SK-MEL-5 (cell line): ENCODE measurements at regions not wholly inside any gene's neighbourhood (a gene's known extent, or its start where the extent isn't known, plus 50 kb on each side); places are given as distances from the start of the nearest gene placed in this dataset.

ENCODE experiments used
- DNase-seq: peaks from one replicate; pipeline ENCODE4 v3.0.0-alpha.2; 2016; ENCODE audit warnings: low read depth, low spot score
- in situ Hi-C: cut with HindIII; loops from 2 replicates; pipeline ENCODE4 v1.10.0; 2016; ENCODE audit warnings: low sequenced_read_pairs, high pct_unique_total_duplicates, low pct_unique_long_range_greater_than_20kb

DNA sequence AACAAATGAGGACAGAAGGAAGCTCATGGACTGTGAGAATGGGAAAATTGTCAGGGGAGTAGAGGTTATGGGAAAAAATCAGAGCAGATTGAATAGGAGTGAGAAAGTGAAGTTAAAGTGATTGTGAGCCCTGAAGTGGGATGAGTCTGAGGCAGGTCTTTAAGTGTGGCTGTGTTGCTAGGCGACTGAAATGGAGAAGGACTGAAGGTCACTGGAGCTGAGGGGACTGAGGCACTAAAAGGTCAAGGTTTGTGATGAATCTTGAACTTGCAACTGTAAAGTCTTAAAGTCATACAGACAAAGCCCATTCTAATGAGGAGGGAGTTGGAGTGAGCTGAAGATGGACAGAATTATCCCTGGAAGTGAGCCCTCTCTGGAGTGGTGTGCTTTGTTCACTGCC is 518.9 kb downstream of the TUSC7 start:
- in situ Hi-C loops, result no loop called here
- DNase-seq, result no peak

DNA sequence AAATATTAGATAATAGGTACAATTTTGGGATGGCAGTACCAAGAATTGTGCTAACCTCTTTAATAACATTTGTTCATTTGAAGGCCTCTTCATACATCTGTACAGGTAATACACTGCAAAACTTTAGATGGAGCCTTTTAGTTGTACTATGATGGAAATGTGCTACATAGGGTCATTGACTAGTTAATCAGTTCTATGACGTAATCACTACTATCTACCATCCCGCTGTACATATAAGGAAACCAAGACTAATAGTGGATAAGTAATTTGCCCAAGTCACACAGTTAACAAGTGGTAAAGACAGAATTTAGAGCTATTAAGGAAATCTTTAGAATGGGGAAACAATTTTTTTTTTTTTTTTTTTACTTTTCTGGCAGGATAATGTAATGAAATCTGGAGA is 521.3 kb downstream of the TUSC7 start:
- in situ Hi-C loops, result no loop called here

DNA sequence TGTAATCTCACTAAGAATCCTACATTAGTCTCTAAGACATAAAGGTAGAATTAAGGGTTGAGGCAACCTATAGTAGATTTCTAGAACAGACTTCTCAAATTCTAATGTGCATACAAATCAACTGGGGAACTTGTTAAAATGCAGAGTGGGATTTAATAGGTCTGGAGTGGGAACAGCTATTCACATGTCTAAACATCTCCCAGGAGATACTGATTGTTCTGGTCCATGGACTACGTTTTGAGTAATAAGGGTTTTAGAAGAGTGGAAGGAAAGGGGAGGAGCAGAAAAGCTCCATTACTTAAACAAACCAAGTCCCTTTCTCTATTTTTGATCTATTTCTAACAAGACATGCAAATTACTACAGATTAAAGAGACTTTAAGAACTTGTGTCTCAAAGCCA is 524.8 kb downstream of the TUSC7 start:
- in situ Hi-C loops, result no loop called here

More for the DNA sequence above, 521.3 kb downstream of the TUSC7 start:
- DNase-seq, result no peak

DNA sequence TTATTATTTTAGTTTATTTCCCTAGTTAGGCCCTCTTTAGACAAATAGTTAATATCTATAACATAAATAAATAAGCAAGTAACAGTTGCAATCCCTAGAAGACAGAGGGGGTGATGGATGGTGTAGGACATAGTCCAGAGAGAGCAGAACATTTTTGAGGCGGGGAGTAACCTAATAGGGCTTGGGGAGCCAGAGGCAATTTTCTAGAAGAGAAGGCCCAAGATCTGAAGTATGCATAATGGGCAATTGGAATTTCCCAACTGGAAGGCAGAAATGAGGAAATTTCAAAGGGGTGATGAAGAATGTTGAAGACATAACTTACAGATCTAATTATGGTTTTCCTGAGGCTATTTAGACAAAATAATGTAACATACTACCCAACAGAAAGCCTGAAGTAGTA is 525.7 kb downstream of the TUSC7 start:
- in situ Hi-C loops, result no loop called here

More for the DNA sequence above, 524.8 kb downstream of the TUSC7 start:
- no peak for DNase-seq

DNA sequence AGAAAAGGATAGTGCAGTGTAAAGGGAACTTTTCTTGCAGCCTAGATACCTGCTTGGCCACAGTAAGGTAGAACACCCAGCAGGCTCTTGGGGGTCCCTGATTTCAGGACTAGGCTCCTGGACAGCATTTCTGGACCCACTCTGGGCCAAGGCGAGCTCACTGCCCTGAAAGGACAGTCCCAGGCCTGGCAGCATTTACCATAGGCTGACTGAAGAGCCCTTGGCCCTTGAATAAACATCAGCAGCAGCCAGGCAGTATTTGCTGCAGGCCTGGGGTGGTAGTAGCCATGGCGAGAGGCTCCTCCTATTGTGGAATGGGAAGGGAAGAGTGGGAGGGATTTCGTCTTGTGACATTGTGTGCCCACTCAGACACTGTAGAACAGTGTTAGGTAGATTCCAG is 529.2 kb downstream of the TUSC7 start:
- in situ Hi-C loops, result no loop called here
- no peak for DNase-seq

More for the DNA sequence above, 525.7 kb downstream of the TUSC7 start:
- DNase-seq, result no peak

DNA sequence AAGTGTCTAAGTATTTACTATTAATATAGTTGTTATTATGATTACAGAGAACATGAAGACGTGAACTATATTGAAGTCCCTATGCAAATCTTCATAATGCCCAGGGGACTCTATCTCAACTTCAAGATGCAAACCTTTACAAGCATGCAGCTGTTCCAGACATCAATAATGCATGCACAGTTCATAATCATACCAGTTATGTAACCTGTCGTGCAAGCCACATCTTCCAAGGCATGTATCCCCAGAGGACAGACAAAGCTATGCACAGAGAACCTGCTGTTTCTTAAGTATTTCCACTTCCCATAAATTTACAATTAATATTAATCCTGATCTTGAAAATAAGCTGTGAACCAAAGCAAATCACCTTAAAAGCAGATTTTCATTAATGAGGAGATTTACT is 534.1 kb downstream of the TUSC7 start:
- no peak for DNase-seq
- in situ Hi-C loops, result no loop called here

DNA sequence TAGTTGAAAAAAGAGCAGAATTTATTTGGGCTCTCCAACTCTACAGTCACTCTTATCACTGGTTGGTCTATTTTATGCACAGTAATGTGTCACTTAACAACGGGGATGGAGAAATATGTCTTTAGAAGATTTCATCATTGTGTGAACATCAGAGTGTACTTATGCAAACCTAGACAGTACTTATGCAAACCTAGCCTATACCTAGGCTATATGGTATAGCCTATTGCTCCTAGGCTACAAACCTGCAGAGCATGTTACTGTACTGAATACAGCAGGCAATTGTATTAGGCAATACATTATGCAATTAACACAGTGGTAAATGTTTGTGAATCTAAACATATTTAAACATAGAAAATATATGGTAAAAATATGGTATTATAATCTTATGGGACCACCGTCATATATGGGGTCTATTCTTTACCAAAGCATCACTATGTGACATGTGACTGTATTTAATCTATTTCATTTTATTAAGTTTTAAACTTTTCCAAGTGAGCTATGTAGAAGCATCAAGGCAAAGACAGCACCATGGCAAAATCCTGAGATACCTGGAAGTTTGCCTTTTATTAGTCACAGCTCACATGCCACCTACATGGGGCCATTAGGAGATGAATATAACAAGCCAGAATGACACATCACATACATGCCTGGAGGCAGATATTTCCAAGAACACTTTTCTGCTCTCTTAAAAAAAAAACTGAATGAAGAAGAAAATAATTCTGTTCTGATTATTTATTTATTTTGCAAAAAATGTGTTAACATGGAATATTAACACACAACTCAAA is 537.4 kb downstream of the TUSC7 start:
- no peak for DNase-seq
- in situ Hi-C loops, result no loop called here

DNA sequence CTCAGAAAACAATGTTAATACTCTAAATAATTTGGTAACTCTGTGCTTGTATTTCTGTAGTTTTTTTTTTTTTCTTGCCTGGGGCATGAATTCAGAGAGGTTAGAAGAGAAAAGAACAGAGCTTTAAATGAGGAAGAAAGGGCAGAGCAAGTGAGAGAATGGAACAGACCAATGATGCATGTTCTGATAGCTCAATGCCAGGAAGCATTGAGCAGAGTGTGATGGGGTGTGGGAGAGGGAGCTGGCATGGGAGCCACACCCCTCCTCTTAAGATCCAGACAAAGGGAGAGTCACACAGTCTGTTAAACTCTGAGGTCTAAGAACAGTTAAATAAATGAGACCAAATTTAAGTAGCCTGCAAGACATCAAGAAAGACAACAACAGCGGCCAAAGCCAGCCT is 538.6 kb downstream of the TUSC7 start:
- in situ Hi-C loops, result no loop called here
- DNase-seq, result no peak

DNA sequence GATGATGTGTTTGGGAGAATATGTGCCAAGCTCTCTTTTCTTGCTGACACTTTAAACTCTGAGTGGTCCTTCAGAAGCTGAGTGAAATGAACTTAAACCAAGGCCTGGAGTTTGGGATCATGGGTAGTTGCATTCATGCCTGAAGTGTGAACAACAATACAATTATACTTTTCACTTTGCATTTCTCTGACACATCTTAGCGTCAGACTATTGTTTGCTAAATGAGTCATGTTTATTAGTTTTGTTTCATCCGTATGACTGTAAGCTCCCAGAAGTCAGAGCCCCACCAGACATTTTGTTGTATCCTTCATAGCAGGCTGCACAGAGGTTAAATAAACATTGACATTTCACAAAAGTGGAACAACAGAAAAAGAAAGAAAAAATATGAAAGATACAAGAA is 542.6 kb downstream of the TUSC7 start:
- in situ Hi-C loops, result no loop called here
- no peak for DNase-seq

DNA sequence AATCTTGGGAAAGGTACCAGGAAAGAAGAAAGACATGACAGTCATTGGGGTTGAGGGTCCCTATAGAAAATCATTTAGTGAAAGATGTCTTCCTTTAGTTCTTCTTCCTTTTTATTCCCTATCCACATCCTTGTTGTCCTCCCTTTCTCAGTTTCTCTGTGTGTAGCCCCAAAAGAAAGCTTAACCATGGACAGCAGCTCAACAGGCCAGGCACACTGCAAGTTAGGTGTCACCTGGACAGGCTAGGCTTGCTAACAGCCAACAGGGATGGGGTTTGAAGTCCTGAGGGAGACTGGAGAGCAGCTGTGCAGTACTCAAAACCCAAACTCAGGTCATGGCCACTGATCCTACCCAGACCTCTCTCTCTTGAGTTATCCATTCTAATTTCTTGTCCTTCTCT is 543.1 kb downstream of the TUSC7 start:
- DNase-seq, result no peak
- in situ Hi-C loops, result no loop called here

DNA sequence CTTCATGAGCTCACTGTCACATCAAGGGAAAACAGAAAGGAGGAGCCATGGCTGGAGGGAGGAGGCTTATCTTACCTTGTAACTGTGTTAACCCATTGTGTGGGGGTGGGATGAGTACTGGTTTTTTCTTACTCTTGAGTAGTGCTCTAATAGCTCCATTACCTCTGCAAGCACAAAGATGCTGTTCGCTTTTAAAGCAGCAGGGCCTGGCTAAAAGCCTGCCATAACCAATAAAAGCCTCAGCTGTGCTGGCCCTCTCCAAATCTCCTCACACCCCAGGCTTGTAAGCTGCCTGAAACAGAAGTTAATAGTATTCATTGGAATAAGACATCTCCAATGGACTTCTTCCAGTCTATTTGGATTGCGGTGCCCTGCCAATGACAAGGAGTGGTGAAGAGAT is 544.1 kb downstream of the TUSC7 start:
- no peak for DNase-seq
- in situ Hi-C loops, result no loop called here

DNA sequence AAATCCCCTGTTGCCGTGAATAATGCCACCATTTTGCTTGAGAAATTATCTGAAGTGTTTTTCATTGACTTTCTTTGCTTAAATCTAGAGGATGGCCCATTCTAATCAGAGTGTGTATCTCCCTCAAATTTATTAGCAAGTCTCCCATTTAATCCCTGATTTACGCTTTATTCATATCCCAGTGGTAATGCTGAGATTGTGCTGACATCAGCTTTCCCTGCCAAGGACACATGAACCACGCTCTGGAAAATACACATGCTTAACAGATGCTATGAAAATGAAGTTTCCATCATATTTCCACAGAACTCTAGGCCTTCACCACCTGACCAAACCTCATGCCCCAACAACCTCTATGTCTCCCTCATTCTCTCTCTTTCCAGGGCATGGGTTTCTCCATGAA is 545.4 kb downstream of the TUSC7 start:
- DNase-seq, result no peak
- in situ Hi-C loops, result no loop called here

DNA sequence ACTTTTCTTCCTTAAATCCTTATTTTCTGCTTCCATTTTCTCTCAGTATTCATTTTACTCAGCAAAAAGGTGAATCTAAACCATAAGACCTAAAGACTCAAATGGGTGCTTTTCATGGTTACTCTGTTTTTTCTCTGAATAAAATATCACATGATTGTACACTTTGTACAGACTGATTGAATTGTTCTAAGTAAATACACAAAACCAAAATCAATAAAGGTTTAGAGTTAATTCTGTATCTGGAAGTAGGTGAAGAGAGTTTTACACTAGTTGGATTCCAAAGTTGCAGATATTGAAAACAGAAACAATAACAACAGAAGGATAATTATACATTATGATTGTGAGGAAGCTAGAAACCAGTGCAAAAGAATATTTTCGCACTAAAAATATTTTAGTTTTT is 546.2 kb downstream of the TUSC7 start:
- DNase-seq, result no peak
- in situ Hi-C loops, result no loop called here

DNA sequence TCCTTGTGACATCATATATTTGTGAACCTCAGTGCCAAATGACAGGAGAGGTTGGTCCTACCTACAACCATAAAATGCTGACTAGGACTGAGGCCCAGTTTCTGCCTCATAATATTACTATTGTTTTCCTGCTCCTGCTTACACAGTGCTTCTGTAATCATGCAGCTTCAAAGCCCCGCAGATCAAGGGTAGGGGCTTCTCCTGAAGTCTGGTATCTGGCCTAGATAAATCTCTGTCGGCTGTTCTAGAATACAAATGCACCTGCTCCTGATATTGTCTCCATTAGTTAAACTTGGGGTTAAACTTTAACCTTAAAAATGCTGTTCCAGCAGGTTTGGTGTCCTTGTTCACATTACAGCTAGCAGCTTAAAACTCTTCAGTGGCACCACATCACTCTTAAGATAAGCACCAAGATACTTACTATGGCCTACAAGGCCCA is 552.4 kb downstream of the TUSC7 start:
- DNase-seq, result no peak
- in situ Hi-C loops, result no loop called here

DNA sequence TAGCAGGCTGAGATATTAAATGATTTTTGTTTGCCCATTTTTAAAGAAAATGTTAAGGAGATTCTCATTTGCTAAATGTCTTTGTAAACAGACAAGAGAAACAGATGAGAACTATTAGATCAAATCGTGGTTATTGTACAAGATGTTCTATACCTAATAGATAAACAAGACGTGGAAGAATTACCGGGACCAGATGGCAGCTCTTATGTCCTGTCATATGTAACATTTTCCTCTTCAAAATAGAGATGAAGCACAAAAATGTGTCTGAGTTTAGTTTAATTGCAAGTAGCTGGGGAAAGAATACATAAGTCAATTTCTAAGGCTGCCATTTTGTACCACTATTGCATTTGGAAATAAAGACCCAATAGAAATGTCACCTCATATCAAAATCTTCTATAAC is 553.7 kb downstream of the TUSC7 start:
- DNase-seq, result no peak
- in situ Hi-C loops, result no loop called here

DNA sequence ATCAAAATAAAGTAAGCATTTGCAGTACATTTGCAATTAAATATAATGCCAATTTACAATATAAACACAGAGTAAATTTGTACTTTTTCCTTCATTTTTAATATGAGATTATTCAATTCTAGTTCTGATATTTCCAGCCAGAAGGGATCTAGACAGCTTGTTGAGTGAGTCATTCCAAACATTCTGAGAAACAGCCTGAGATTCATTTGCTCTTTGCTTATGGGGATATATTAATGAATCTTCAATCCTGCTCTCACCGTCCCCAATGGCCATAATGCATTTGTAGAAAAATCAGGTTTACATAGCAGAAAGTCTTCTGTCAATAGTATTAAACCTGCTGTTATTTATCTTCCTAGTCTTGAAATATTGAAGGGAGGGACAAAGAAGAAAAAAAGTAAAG is 554.2 kb downstream of the TUSC7 start:
- in situ Hi-C loops, result no loop called here
- no peak for DNase-seq

DNA sequence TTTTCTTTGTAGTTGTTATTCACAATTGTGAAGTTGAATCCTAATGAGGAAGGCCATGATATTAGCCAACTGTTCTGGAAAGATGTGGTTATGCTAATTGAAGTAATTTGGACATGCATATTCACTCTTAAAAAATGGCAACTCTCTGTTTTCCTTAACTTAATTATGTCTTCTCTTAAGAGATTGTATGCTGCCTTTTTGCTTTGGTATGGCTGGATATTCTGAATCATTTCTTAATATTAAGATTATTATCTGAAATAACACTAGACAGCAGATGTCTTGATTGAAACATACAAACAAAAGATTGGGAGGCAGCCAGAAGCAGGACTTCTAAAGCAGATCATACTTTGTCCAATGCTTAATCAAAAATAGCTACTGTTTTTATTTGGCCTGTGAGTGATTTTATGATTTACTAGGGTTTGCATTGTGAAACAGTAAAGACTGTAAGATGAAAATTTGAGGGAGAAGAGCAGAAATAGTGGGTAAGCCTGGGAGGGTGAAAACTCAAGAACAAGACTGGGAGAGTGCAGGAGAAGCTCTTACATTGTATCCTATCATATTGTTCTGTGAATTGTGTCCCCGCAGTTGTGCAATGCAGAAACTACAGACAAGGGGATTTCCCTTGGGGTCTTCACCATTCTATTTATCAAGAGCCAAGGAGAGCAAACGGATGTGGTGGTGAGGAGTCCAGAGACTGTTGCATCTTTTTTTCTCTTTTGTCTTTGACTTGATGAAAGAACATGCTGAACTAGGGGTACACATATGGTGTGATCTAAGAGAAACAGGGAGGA is 554.8 kb downstream of the TUSC7 start:
- no peak for DNase-seq
- in situ Hi-C loops, result no loop called here

DNA sequence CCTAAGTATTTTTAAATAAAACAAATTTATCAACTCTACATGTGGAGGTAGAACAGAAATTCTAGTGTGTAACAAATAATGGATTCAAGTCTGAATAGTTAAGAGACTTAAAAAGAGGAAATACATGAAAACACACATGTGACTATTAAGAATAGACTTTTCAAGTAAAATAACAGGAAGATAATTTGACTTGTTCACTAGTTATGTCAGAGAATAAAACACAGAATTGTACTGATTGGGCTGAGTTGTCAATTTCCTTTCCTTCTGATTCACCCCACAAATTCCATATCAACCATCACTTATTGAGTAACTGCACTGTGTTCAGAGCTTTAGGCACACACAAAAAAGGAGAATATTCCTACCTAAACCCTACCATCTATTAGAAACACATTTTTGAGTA is 557.2 kb downstream of the TUSC7 start:
- DNase-seq, result no peak
- in situ Hi-C loops, result no loop called here

DNA sequence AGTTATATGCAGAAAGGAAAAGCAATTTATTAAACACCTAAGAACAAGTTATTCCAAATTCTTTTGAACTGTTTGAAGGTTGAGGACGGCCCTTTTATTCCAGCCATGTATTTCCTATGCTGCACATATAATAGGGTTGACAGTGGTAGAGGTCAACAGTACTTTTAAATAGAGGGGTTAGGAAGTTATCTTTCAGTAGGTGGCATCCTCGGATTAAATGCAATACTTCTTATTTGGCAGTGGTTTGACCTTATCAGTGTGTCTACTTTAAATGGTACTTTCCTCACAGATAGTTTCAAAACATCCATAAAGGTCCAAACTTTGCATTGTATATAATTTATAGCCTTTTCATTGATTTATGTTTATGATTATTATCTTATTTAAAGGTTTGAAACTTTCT is 558.7 kb downstream of the TUSC7 start:
- in situ Hi-C loops, result no loop called here
- DNase-seq, result no peak
